ENCODE measurements at regions not wholly inside any gene's neighbourhood (a gene's known extent, or its start where the extent isn't known, plus 50 kb on each side); places are given as distances from the start of the nearest gene placed in this dataset.

DNA sequence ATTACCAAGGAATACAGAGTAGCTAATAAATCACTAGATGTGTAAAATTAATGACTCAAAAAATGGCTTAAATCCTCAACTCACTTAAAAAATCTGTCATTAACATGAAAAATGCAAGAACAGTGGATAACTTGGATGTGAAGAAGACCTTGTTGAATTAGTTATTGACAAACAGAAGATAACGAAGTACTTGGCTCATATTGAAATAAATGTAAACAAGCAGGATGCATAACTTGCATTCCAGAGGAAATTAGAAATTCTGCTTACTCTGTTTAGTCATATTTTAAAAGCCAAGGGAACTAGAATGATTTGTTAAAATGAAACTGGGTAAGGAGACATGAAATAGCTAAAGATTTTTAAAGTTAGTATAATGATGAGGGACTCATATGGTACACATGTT, 1812.2 kb downstream of the PCDH9 start:
- H3K4me1 Mint-ChIP-seq (ENCODE audit: low read depth): peaks cover 2% of the 10 kb centered on the region
- no peak overlapping the region for H3K4me3 Mint-ChIP-seq (ENCODE audit: low read depth)
- no peak overlapping the region for H3K27ac Mint-ChIP-seq
- no peak for DNase-seq (ENCODE audit: low spot score, unreplicated experiment)
- no peaks in the 10 kb centered on the region for H3K36me3 Mint-ChIP-seq (ENCODE audit: insufficient read depth)
- H3K9me3 Mint-ChIP-seq (ENCODE audit: low read depth): peaks cover 12% of the 10 kb centered on the region
- no peak for TF ChIP-seq CTCF (IDR thresholded peaks at IDR 0.05; ENCODE audit: unreplicated experiment)
- H3K27me3 Mint-ChIP-seq: no peaks in the 10 kb centered on the region

- Mint-ChIP-seq H3K27ac (no peak overlapping the region), H3K4me3 (ENCODE audit: low read depth) (no peak overlapping the region), H3K9me3 (ENCODE audit: low read depth) (peaks cover 7% of the 10 kb centered on the region), H3K36me3 (ENCODE audit: insufficient read depth) (no peaks in the 10 kb centered on the region), H3K27me3 (no peaks in the 10 kb centered on the region), H3K4me1 (ENCODE audit: low read depth) (peaks cover 2% of the 10 kb centered on the region)
- DNase-seq (ENCODE audit: low spot score, unreplicated experiment): no peak
- TF ChIP-seq CTCF (IDR thresholded peaks at IDR 0.05; ENCODE audit: unreplicated experiment): no peak
Measured at GRCh38 chr13:65416784-65417183, 1813.4 kb downstream of the PCDH9 start.

DNA sequence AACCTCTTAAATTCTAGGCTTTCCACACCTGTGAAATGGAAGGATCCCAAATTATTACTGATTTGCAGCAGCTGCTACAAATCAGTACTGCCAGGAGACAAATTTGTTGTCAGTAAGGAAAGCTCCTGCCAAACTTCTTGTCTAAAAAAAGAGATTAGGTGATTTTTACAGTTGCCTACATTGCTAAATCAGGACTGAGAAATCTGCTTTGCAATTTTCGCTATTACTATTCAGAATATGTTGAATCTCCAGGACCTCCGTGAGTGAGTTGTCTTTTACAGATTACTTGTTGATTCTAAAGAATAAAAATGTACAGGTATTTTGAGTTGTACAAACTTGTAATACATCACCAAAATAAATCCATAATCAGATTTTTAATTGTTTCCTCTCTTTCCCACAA, 1815.9 kb downstream of the PCDH9 start:
- no peak for DNase-seq (ENCODE audit: low spot score, unreplicated experiment)
- Mint-ChIP-seq H3K27me3 (no peaks in the 10 kb centered on the region), H3K4me3 (ENCODE audit: low read depth) (no peak overlapping the region), H3K9me3 (ENCODE audit: low read depth) (no peaks in the 10 kb centered on the region), H3K4me1 (ENCODE audit: low read depth) (peaks cover 2% of the 10 kb centered on the region), H3K27ac (no peak overlapping the region), H3K36me3 (ENCODE audit: insufficient read depth) (no peaks in the 10 kb centered on the region)
- TF ChIP-seq CTCF (IDR thresholded peaks at IDR 0.05; ENCODE audit: unreplicated experiment): no peak

DNA sequence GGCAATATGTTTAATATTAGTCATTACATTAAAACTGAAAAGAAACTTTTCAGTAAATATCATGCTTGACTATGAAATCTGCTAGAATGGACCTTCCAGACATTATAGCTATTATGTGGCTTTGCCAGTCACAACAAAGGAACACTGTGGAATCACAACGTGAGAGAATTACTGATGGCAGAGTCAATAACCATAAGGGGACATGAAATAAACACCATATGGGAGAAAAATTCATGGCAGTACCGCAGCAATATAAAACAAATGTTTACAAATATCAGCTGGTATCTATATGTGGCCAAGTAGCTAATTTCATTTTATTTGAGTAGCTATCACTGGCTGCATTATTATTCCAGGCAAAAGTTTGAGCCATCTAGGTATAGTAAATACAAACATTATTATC, 1818.6 kb downstream of the PCDH9 start:
- no peak for DNase-seq (ENCODE audit: low spot score, unreplicated experiment)
- H3K27ac Mint-ChIP-seq: no peak overlapping the region
- H3K9me3 Mint-ChIP-seq (ENCODE audit: low read depth): no peaks in the 10 kb centered on the region
- H3K36me3 Mint-ChIP-seq (ENCODE audit: insufficient read depth): no peaks in the 10 kb centered on the region
- no peaks in the 10 kb centered on the region for H3K27me3 Mint-ChIP-seq
- no peak overlapping the region for H3K4me3 Mint-ChIP-seq (ENCODE audit: low read depth)
- no peaks in the 10 kb centered on the region for H3K4me1 Mint-ChIP-seq (ENCODE audit: low read depth)
- TF ChIP-seq CTCF (IDR thresholded peaks at IDR 0.05; ENCODE audit: unreplicated experiment): no peak

DNA sequence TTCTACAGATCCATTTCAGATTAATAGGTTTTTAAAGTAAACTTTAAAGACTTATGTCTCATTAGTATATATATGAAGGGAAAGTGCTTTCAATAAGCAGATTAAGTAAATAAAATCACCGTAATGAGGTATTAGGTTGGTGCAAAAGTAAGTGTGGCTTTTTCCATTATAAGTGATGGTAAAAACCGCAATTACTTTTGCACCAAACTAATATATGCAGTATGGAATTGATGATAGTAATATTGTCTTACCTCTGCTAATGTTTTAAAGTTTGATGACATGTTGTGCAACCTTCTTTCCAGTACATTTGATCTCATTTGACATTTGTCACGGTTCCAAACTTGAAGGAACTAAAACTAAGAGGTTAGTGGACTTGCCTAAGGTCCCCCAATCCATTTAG, 1819.3 kb downstream of the PCDH9 start:
- H3K36me3 Mint-ChIP-seq (ENCODE audit: insufficient read depth): no peaks in the 10 kb centered on the region

More for the DNA sequence above, 1819.3 kb downstream of the PCDH9 start:
- H3K27ac Mint-ChIP-seq: no peak overlapping the region
- no peak for DNase-seq (ENCODE audit: low spot score, unreplicated experiment)
- no peak overlapping the region for H3K4me3 Mint-ChIP-seq (ENCODE audit: low read depth)
- H3K27me3 Mint-ChIP-seq: no peaks in the 10 kb centered on the region
- H3K9me3 Mint-ChIP-seq (ENCODE audit: low read depth): no peaks in the 10 kb centered on the region
- no peak for TF ChIP-seq CTCF (IDR thresholded peaks at IDR 0.05; ENCODE audit: unreplicated experiment)
- H3K4me1 Mint-ChIP-seq (ENCODE audit: low read depth): no peaks in the 10 kb centered on the region
